GM10266 (cell line): ENCODE measurements at regions not wholly inside any gene's neighbourhood (a gene's known extent, or its start where the extent isn't known, plus 50 kb on each side); places are given as distances from the start of the nearest gene placed in this dataset.

Source experiments
- DNase-seq: peaks from one replicate; pipeline ENCODE4 v3.0.0; 2012; ENCODE audit errors: extremely low spot score
- CTCF ChIP-seq: IDR thresholded peaks from 2 replicates; pipeline ENCODE4 v1.5.1; 2012; ENCODE audit warnings: mild to moderate bottlenecking, low read depth; ENCODE audit not compliant: control insufficient read depth, insufficient read depth; ENCODE audit errors: missing control alignments

- no peak for TF ChIP-seq CTCF
- DNase-seq, result no peak
Observed at GRCh38 chr9:75616841-75617566, 273.5 kb upstream of the PCSK5 start.

GRCh38 chr9:75623462-75623861 lies 267.0 kb upstream of the PCSK5 start:
- DNase-seq, result no peak
- TF ChIP-seq CTCF, result no peak

- DNase-seq, result no peak
- TF ChIP-seq CTCF, result no peak
Observed at GRCh38 chr9:75624998-75625397, 265.5 kb upstream of the PCSK5 start.

- TF ChIP-seq CTCF, result no peak
- no peak for DNase-seq
Observed at GRCh38 chr9:75626860-75627259, 263.6 kb upstream of the PCSK5 start.

GRCh38 chr9:75628952-75629351 lies 261.5 kb upstream of the PCSK5 start:
- no peak for DNase-seq
- no peak for TF ChIP-seq CTCF

- no peak for DNase-seq
- TF ChIP-seq CTCF, result no peak
Observed at GRCh38 chr9:75633451-75634057, 256.9 kb upstream of the PCSK5 start.

GRCh38 chr9:75636427-75637045 lies 253.9 kb upstream of the PCSK5 start:
- no peak for TF ChIP-seq CTCF

More at GRCh38 chr9:75636427-75637045, 253.9 kb upstream of the PCSK5 start:
- DNase-seq, result no peak
